ENCODE measurements at regions not wholly inside any gene's neighbourhood (a gene's known extent, or its start where the extent isn't known, plus 50 kb on each side); places are given as distances from the start of the nearest gene placed in this dataset.

- H3K4me3 Mint-ChIP-seq (ENCODE audit: unreplicated experiment): no peak overlapping the region
- H3K9me3 Mint-ChIP-seq (ENCODE audit: unreplicated experiment): peaks cover 13% of the 10 kb centered on the region
- no TSS peak for BruUV-seq (replicated peaks)
- no peak overlapping the region for H3K27ac Mint-ChIP-seq (ENCODE audit: low read depth, unreplicated experiment)
- no peaks in the 10 kb centered on the region for H3K27me3 Mint-ChIP-seq (ENCODE audit: insufficient read depth, unreplicated experiment)
- no peaks in the 10 kb centered on the region for H3K36me3 Mint-ChIP-seq (ENCODE audit: insufficient read depth, unreplicated experiment)
- intact Hi-C loops (cut with micrococcal nuclease): no loop called here
- DNase-seq (ENCODE audit: unreplicated experiment): no peak
- TF ChIP-seq, protein P1, sequence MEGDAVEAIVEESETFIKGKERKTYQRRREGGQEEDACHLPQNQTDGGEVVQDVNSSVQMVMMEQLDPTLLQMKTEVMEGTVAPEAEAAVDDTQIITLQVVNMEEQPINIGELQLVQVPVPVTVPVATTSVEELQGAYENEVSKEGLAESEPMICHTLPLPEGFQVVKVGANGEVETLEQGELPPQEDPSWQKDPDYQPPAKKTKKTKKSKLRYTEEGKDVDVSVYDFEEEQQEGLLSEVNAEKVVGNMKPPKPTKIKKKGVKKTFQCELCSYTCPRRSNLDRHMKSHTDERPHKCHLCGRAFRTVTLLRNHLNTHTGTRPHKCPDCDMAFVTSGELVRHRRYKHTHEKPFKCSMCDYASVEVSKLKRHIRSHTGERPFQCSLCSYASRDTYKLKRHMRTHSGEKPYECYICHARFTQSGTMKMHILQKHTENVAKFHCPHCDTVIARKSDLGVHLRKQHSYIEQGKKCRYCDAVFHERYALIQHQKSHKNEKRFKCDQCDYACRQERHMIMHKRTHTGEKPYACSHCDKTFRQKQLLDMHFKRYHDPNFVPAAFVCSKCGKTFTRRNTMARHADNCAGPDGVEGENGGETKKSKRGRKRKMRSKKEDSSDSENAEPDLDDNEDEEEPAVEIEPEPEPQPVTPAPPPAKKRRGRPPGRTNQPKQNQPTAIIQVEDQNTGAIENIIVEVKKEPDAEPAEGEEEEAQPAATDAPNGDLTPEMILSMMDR (IDR thresholded peaks at IDR 0.05; ENCODE audit: unreplicated experiment): no peak
- peaks cover 37% of the 10 kb centered on the region for H3K4me1 Mint-ChIP-seq (ENCODE audit: insufficient read depth, unreplicated experiment)
- CTCF ChIA-PET: interaction anchor here (0.8 kb wide), 1 partner anchor 61 kb away, joined by 3 read pairs; no protein-coding TSS in a partner anchor
- POLR2A ChIA-PET: interaction anchor here (1.2 kb wide), 1 partner anchor 68 kb away, joined by 4 read pairs; no protein-coding TSS in a partner anchor
Observed at GRCh38 chr12:65664715-65665250, 159.5 kb upstream of the HMGA2 start.

- intact Hi-C loops (cut with micrococcal nuclease): loop anchor here (1.0 kb wide), 1 partner anchor 31 kb away; no protein-coding TSS in a partner anchor
- Mint-ChIP-seq H3K4me1 (ENCODE audit: insufficient read depth, unreplicated experiment) (peaks cover 40% of the 10 kb centered on the region), H3K27ac (ENCODE audit: low read depth, unreplicated experiment) (no peak overlapping the region), H3K9me3 (ENCODE audit: unreplicated experiment) (peaks cover 13% of the 10 kb centered on the region), H3K36me3 (ENCODE audit: insufficient read depth, unreplicated experiment) (no peaks in the 10 kb centered on the region), H3K27me3 (ENCODE audit: insufficient read depth, unreplicated experiment) (no peaks in the 10 kb centered on the region), H3K4me3 (ENCODE audit: unreplicated experiment) (no peak overlapping the region)
- ChIA-PET CTCF (interaction anchor here (0.6 to 0.8 kb wide), 4 partner anchors 60 to 109 kb away, joined by 3 to 4 read pairs (median 4); no protein-coding TSS in a partner anchor), POLR2A (interaction anchor here (0.9 to 1.2 kb wide), 2 partner anchors 69 to 343 kb away, joined by 3 to 4 read pairs; no protein-coding TSS in a partner anchor)
- TF ChIP-seq, protein P1 (IDR thresholded peaks at IDR 0.05; ENCODE audit: unreplicated experiment): no peak
- peak; percentile 67 for DNase-seq (ENCODE audit: unreplicated experiment)
- BruUV-seq (replicated peaks): no TSS peak
Observed at GRCh38 chr12:65665817-65666216, 158.5 kb upstream of the HMGA2 start.

- H3K4me3 Mint-ChIP-seq (ENCODE audit: unreplicated experiment): no peak overlapping the region
- H3K36me3 Mint-ChIP-seq (ENCODE audit: insufficient read depth, unreplicated experiment): no peaks in the 10 kb centered on the region
- peaks cover 44% of the 10 kb centered on the region for H3K4me1 Mint-ChIP-seq (ENCODE audit: insufficient read depth, unreplicated experiment)
- intact Hi-C loops (cut with micrococcal nuclease): loop anchor here (1.0 kb wide), 1 partner anchor 32 kb away; no protein-coding TSS in a partner anchor
- no peak for DNase-seq (ENCODE audit: unreplicated experiment)
- ChIA-PET CTCF (interaction anchor here (0.7 to 1.1 kb wide), 2 partner anchors 8 to 361 kb away, joined by 3 to 4 read pairs; no protein-coding TSS in a partner anchor), POLR2A (interaction anchor here (0.9 kb wide), 1 partner anchor 342 kb away, joined by 3 read pairs; no protein-coding TSS in a partner anchor)
- no TSS peak for BruUV-seq (replicated peaks)
- H3K27ac Mint-ChIP-seq (ENCODE audit: low read depth, unreplicated experiment): peak overlapping the region; percentile 71
- peaks cover 13% of the 10 kb centered on the region for H3K9me3 Mint-ChIP-seq (ENCODE audit: unreplicated experiment)
- TF ChIP-seq, protein P1 (IDR thresholded peaks at IDR 0.05; ENCODE audit: unreplicated experiment): no peak
- H3K27me3 Mint-ChIP-seq (ENCODE audit: insufficient read depth, unreplicated experiment): no peaks in the 10 kb centered on the region
Observed at GRCh38 chr12:65666876-65667275, 157.4 kb upstream of the HMGA2 start.

DNA sequence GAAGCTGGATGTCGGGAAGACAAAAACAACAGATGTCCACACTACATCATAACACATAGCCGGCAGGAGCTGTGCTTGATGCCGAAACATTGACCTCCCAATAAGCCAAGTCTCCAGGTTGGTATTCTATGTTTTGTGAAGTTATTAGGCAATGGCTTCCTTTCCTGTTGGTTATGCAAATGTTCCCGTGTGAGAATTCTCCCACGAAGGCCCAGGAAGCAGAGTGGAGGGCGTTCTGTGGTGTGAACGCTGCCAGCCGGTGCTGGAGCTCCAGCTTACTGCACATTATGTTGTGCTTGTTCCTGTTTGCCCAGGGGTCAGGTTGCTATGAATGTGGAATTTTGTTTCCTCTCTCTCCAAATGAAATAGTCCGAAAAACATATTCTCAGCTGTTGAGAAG lies 156.4 kb upstream of the HMGA2 start:
- intact Hi-C loops (cut with micrococcal nuclease): no loop called here
- BruUV-seq (replicated peaks): no TSS peak
- POLR2A ChIA-PET: interaction anchor here (1.2 kb wide), 1 partner anchor 11 kb away, joined by 5 read pairs; no protein-coding TSS in a partner anchor
- no peak overlapping the region for H3K4me3 Mint-ChIP-seq (ENCODE audit: unreplicated experiment)
- TF ChIP-seq, protein P1 (IDR thresholded peaks at IDR 0.05; ENCODE audit: unreplicated experiment): no peak
- H3K4me1 Mint-ChIP-seq (ENCODE audit: insufficient read depth, unreplicated experiment): peaks cover 50% of the 10 kb centered on the region
- H3K36me3 Mint-ChIP-seq (ENCODE audit: insufficient read depth, unreplicated experiment): no peaks in the 10 kb centered on the region
- H3K9me3 Mint-ChIP-seq (ENCODE audit: unreplicated experiment): peaks cover 13% of the 10 kb centered on the region
- H3K27ac Mint-ChIP-seq (ENCODE audit: low read depth, unreplicated experiment): peak overlapping the region; percentile 56
- CTCF ChIA-PET: interaction anchor here (0.9 to 1.2 kb wide), 5 partner anchors 9 to 362 kb away, joined by 3 to 4 read pairs (median 4); no protein-coding TSS in a partner anchor
- DNase-seq (ENCODE audit: unreplicated experiment): no peak
- H3K27me3 Mint-ChIP-seq (ENCODE audit: insufficient read depth, unreplicated experiment): no peaks in the 10 kb centered on the region
